ENCODE measurements at regions not wholly inside any gene's neighbourhood (a gene's known extent, or its start where the extent isn't known, plus 50 kb on each side); places are given as distances from the start of the nearest gene placed in this dataset.
A peak's percentile ranks its signal among the peaks of the same experiment; 100 is the strongest.

GRCh38 chr9:17083258-17083657 is 51.6 kb upstream of the CNTLN start:
- no peak overlapping the region for H3K4me3 ChIP-seq (ENCODE audit: control insufficient read depth in 2 of 3, extremely low read depth in 1 of 3, insufficient read depth in 2 of 3, low read depth in 1 of 3, low read length in 3 of 3)
- no peaks in the 10 kb centered on the region for H4K20me1 ChIP-seq (ENCODE audit: control insufficient read depth, extremely low read depth, insufficient read depth, low read length)
- no peaks in the 10 kb centered on the region for H3K79me2 ChIP-seq (ENCODE audit: control insufficient read depth, insufficient read depth, low read length)
- no peaks in the 10 kb centered on the region for H3K36me3 ChIP-seq (ENCODE audit: control insufficient read depth in 2 of 2, extremely low read depth in 1 of 2, insufficient read depth in 2 of 2, low read length in 2 of 2)
- no peaks in the 10 kb centered on the region for H3K9me3 ChIP-seq (ENCODE audit: control insufficient read depth, low read depth, low read length)
- H3K4me1 ChIP-seq (ENCODE audit: control insufficient read depth, extremely low read depth, insufficient read depth, low read length), result no peaks in the 10 kb centered on the region
- H3K27ac ChIP-seq (ENCODE audit: control insufficient read depth, insufficient read depth, low read length), result no peak overlapping the region
- TF ChIP-seq CTCF (optimal IDR thresholded peaks at IDR 0.05 in 1 of 3, IDR thresholded peaks at IDR 0.05 in 1 of 3, conservative IDR thresholded peaks at IDR 0.05 in 1 of 3; ENCODE audit: extremely low read depth in 1 of 3, insufficient read depth in 2 of 3, low read length in 3 of 3), result no peak
- TF ChIP-seq EZH2 (IDR thresholded peaks at IDR 0.05; ENCODE audit: low read length), result no peak
- FAIRE-seq, result no peak
- DNase-seq (ENCODE audit: low read depth, low spot score), result no peak
- H3K9me1 ChIP-seq (ENCODE audit: control insufficient read depth, extremely low read depth, insufficient read depth, low read length), result no peaks in the 10 kb centered on the region
- H3K9ac ChIP-seq (ENCODE audit: control insufficient read depth, extremely low read depth, insufficient read depth, low read length), result no peak overlapping the region
- no peak overlapping the region for H3K4me2 ChIP-seq (ENCODE audit: control insufficient read depth, extremely low read depth, insufficient read depth, low read depth, low read length)
- H2AFZ ChIP-seq (ENCODE audit: control insufficient read depth, low read length), result no peak overlapping the region
- H3K27me3 ChIP-seq (ENCODE audit: control insufficient read depth, extremely low read depth, insufficient read depth, low read length), result no peaks in the 10 kb centered on the region
- dilution Hi-C loops (cut with MboI; ENCODE audit: extremely low pct_ligation_motif_present, low sequenced_read_pairs), result no loop called here

- Histone ChIP-seq H3K9me1 (ENCODE audit: control insufficient read depth, extremely low read depth, insufficient read depth, low read length) (no peaks in the 10 kb centered on the region), H3K79me2 (ENCODE audit: control insufficient read depth, insufficient read depth, low read length) (no peaks in the 10 kb centered on the region), H2AFZ (ENCODE audit: control insufficient read depth, low read length) (peak overlapping the region; percentile 82), H3K9ac (ENCODE audit: control insufficient read depth, extremely low read depth, insufficient read depth, low read length) (no peak overlapping the region), H3K36me3 (ENCODE audit: control insufficient read depth in 2 of 2, extremely low read depth in 1 of 2, insufficient read depth in 2 of 2, low read length in 2 of 2) (no peaks in the 10 kb centered on the region), H3K4me1 (ENCODE audit: control insufficient read depth, extremely low read depth, insufficient read depth, low read length) (no peaks in the 10 kb centered on the region), H4K20me1 (ENCODE audit: control insufficient read depth, extremely low read depth, insufficient read depth, low read length) (no peaks in the 10 kb centered on the region), H3K27ac (ENCODE audit: control insufficient read depth, insufficient read depth, low read length) (no peak overlapping the region), H3K4me3 (ENCODE audit: control insufficient read depth in 2 of 3, extremely low read depth in 1 of 3, insufficient read depth in 2 of 3, low read depth in 1 of 3, low read length in 3 of 3) (no peak overlapping the region), H3K27me3 (ENCODE audit: control insufficient read depth, extremely low read depth, insufficient read depth, low read length) (no peaks in the 10 kb centered on the region), H3K4me2 (ENCODE audit: control insufficient read depth, extremely low read depth, insufficient read depth, low read depth, low read length) (no peak overlapping the region), H3K9me3 (ENCODE audit: control insufficient read depth, low read depth, low read length) (no peaks in the 10 kb centered on the region)
- dilution Hi-C loops (cut with MboI; ENCODE audit: extremely low pct_ligation_motif_present, low sequenced_read_pairs), result no loop called here
- DNase-seq (ENCODE audit: low read depth, low spot score) (no peak), FAIRE-seq (peak; percentile 63)
- TF ChIP-seq EZH2 (IDR thresholded peaks at IDR 0.05; ENCODE audit: low read length) (no peak), CTCF (optimal IDR thresholded peaks at IDR 0.05 in 1 of 3, IDR thresholded peaks at IDR 0.05 in 1 of 3, conservative IDR thresholded peaks at IDR 0.05 in 1 of 3; ENCODE audit: extremely low read depth in 1 of 3, insufficient read depth in 2 of 3, low read length in 3 of 3) (peak in 1 of 3 experiments; percentile 30)
Observed at GRCh38 chr9:17082343-17083064, 52.3 kb upstream of the CNTLN start.

Data from keratinocyte (primary cell).